Smooth muscle cell (in vitro differentiated cells): ENCODE measurements at regions not wholly inside any gene's neighbourhood (a gene's known extent, or its start where the extent isn't known, plus 50 kb on each side); places are given as distances from the start of the nearest gene placed in this dataset.
A peak's percentile ranks its signal among the peaks of the same experiment; 100 is the strongest.

ENCODE experiments used
- DNase-seq: peaks from one replicate; lab custom pipeline; 2025; ENCODE audit not compliant: unreplicated experiment; lab: John Stamatoyannopoulos, UW
- H2AFZ ChIP-seq: fragments of 200-600 bp; sonication (generic); 2 replicates; pipeline ENCODE4 v1.6.0; 2016; ENCODE audit warnings: antibody characterized with exemption, low read depth, mild to moderate bottlenecking
- H3F3A ChIP-seq: fragments of 200-600 bp; sonication (generic); 2 replicates; pipeline ENCODE4 v1.6.0; 2017; ENCODE audit warnings: antibody characterized with exemption, low read depth
- H3K27ac ChIP-seq: fragments of 200-600 bp; sonication (generic); 2 replicates; pipeline ENCODE4 v1.5.1; 2016; ENCODE audit warnings: low read depth, mild to moderate bottlenecking
- H3K27me3 ChIP-seq: fragments of 200-600 bp; sonication (generic); 2 replicates; pipeline ENCODE4 v1.6.1; 2016; ENCODE audit warnings: low read depth, mild to moderate bottlenecking
- H3K36me3 ChIP-seq: fragments of 200-600 bp; sonication (generic); 2 replicates; pipeline ENCODE4 v1.5.1; 2016; ENCODE audit warnings: low read depth
- H3K4me1 ChIP-seq: fragments of 200-600 bp; sonication (generic); 2 replicates; pipeline ENCODE4 v1.5.1; 2016; ENCODE audit warnings: low read depth
- H3K4me2 ChIP-seq: fragments of 200-600 bp; sonication (generic); 2 replicates; pipeline ENCODE4 v1.6.0; 2016; ENCODE audit warnings: mild to moderate bottlenecking
- H3K4me3 ChIP-seq: fragments of 200-600 bp; sonication (generic); 2 replicates; pipeline ENCODE4 v1.5.1; 2016; ENCODE audit warnings: mild to moderate bottlenecking
- H3K79me2 ChIP-seq: fragments of 200-600 bp; sonication (generic); 2 replicates; pipeline ENCODE4 v1.6.0; 2016; ENCODE audit warnings: low read depth, mild to moderate bottlenecking
- H3K9ac ChIP-seq: fragments of 200-600 bp; sonication (generic); 2 replicates; pipeline ENCODE4 v1.6.0; 2016; ENCODE audit warnings: low read depth
- H3K9me3 ChIP-seq: fragments of 200-600 bp; sonication (generic); replicated peaks from 2 replicates; pipeline ENCODE4 v1.5.1; 2016; ENCODE audit warnings: low read depth
- H4K20me1 ChIP-seq: fragments of 200-600 bp; sonication (generic); 2 replicates; pipeline ENCODE4 v1.6.0; 2016; ENCODE audit warnings: low read depth
- WGBS: methylation state at CpG from one replicate; pipeline ENCODE4 v1.1.7; 2016; ENCODE audit warnings: low lambda C conversion rate; 5-methylcytosine and 5-hydroxymethylcytosine counted together
- TF ChIP-seq, protein P1 (sequence below): fragments of 200-600 bp; sonication (generic); IDR thresholded peaks from 2 replicates; pipeline ENCODE4 v1.5.1; 2017; ENCODE audit warnings: borderline replicate concordance, mild to moderate bottlenecking, antibody characterized with exemption; ENCODE audit not compliant: insufficient read depth, poor library complexity, severe bottlenecking

DNA sequence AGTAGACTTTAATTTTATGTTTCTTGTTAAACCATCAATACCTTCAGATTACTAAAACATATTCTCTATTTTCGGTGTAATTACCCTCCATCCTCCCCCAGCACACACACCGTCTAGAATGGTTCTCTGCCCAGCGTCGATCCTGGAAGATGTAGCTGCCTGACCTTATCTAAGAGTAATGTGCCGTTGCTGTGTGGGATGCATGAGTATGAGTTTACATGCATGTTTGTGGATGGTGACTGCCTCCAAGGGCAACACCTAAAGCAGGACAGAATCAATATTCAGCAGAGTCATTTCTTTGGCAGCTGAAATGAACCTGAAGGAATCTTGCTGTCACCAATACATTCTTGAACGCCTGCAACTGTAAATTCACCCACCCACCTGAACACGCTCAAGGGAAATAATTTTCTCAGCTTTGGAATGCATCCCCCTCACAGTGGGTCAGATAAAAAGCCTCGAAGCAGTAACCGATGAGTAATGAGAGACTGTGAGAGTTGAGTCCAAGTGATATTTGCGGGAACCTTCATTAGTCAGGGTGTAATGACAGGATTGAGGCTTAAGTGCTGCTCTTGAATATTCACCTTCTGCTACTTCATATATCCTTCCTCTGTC is 155.8 kb upstream of the RND3 start:
- Histone ChIP-seq H3K4me2 (peak overlapping the region; percentile 45), H3K4me3 (no peak overlapping the region), H3F3A (no peaks in the 10 kb centered on the region), H2AFZ (no peak overlapping the region), H3K9ac (peak overlapping the region; percentile 18), H3K27me3 (no peaks in the 10 kb centered on the region), H4K20me1 (no peaks in the 10 kb centered on the region), H3K9me3 (no peaks in the 10 kb centered on the region), H3K79me2 (no peaks in the 10 kb centered on the region), H3K27ac (peak overlapping the region; percentile 89), H3K4me1 (peaks cover 23% of the 10 kb centered on the region), H3K36me3 (no peaks in the 10 kb centered on the region)
- 43% methylated on average over 10 of the region's 10 CpGs for WGBS
- DNase-seq: no peak
- TF ChIP-seq, protein P1, sequence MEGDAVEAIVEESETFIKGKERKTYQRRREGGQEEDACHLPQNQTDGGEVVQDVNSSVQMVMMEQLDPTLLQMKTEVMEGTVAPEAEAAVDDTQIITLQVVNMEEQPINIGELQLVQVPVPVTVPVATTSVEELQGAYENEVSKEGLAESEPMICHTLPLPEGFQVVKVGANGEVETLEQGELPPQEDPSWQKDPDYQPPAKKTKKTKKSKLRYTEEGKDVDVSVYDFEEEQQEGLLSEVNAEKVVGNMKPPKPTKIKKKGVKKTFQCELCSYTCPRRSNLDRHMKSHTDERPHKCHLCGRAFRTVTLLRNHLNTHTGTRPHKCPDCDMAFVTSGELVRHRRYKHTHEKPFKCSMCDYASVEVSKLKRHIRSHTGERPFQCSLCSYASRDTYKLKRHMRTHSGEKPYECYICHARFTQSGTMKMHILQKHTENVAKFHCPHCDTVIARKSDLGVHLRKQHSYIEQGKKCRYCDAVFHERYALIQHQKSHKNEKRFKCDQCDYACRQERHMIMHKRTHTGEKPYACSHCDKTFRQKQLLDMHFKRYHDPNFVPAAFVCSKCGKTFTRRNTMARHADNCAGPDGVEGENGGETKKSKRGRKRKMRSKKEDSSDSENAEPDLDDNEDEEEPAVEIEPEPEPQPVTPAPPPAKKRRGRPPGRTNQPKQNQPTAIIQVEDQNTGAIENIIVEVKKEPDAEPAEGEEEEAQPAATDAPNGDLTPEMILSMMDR: no peak

DNA sequence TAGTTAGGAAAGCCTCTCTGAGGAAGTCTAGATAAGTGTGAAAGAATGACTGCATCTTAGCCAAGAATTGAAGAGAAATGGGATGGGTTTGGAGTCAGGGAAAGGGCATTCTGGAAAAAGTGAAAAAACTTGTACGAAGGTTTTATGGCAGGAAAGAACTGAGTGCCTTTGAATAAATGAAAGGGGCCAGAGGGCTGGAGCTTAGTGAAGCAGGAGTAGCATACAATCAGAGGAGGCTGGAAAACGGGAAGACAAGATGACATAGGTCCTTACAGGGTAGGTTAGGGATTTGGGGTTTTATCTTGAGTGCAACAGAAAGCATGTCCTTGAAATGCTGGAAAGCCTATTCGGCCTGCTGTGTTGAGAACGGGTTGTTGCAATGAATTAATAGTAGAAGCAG is 152.6 kb upstream of the RND3 start:
- H2AFZ ChIP-seq: peak overlapping the region; percentile 6
- no peaks in the 10 kb centered on the region for H4K20me1 ChIP-seq
- DNase-seq: no peak
- H3K4me2 ChIP-seq: peak overlapping the region; percentile 56
- H3K36me3 ChIP-seq: no peaks in the 10 kb centered on the region
- H3K4me1 ChIP-seq: peaks cover 21% of the 10 kb centered on the region
- H3K27me3 ChIP-seq: no peaks in the 10 kb centered on the region
- peak overlapping the region; percentile 6 for H3K27ac ChIP-seq
- H3K9me3 ChIP-seq: no peaks in the 10 kb centered on the region
- no peak overlapping the region for H3K9ac ChIP-seq
- TF ChIP-seq, protein P1: no peak
- no peaks in the 10 kb centered on the region for H3K79me2 ChIP-seq
- H3K4me3 ChIP-seq: no peak overlapping the region
- 70% methylated on average over 4 of the region's 4 CpGs for WGBS
- H3F3A ChIP-seq: no peaks in the 10 kb centered on the region

DNA sequence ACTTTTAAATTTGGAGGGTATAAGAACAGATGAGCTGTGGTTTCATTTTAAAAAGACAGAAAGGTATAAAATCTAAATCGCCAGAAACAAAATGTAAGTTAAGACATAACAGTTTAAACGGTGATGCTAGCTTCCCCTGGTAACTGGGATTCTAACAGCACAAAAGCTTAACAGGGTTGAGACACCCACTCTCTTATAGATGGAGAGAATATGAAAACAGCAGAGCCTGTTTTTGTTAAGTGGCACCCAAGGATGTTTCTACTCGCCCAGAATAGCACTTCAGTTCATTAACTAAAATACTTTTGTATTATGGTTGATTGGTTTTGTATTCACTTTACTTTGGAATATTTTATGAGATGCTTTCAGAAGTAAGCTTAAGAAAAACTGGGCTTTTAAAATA is 151.9 kb upstream of the RND3 start:
- TF ChIP-seq, protein P1: no peak
- DNase-seq: no peak
- Histone ChIP-seq H3K27ac (no peak overlapping the region), H3K27me3 (no peaks in the 10 kb centered on the region), H3K4me1 (peaks cover 16% of the 10 kb centered on the region), H3K9ac (no peak overlapping the region), H3K9me3 (no peaks in the 10 kb centered on the region), H3K36me3 (no peaks in the 10 kb centered on the region), H2AFZ (peak overlapping the region; percentile 6), H4K20me1 (no peaks in the 10 kb centered on the region), H3F3A (no peaks in the 10 kb centered on the region), H3K4me2 (peak overlapping the region; percentile 56), H3K4me3 (no peak overlapping the region), H3K79me2 (no peaks in the 10 kb centered on the region)
- WGBS: 42% methylated on average over 3 of the region's 3 CpGs

DNA sequence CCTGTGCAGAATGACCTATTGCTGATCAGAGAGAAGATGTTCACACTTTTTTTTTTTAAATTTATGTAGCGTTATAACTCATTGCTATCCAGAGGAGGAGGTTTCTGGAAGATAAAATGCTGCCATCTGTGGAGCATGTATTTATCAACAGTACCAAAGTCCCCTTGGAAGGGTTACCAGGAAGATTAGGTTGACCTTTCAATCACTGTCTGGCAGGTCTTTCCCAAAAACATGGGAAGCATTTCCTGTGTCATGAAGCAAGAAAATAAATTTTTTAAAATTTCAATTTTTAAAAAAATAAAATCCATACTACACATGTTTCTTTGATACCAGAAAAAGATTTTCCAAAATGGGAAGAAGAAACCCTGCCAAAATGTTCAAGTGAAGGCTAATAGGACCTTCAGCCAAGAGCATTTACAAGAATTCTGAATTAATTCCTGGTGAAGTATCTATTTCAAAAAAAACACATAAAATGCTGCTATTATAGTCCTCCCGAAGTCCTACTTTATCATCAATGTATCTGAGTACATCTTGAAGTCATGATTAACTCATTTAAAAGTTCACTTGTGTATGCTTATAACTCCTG is 143.9 kb upstream of the RND3 start:
- H3K4me3 ChIP-seq: no peak overlapping the region
- no peaks in the 10 kb centered on the region for H3K36me3 ChIP-seq
- no peaks in the 10 kb centered on the region for H3F3A ChIP-seq
- 91% methylated on average over 2 of the region's 2 CpGs for WGBS
- no peaks in the 10 kb centered on the region for H3K27me3 ChIP-seq
- H3K4me2 ChIP-seq: no peak overlapping the region
- H4K20me1 ChIP-seq: no peaks in the 10 kb centered on the region
- H2AFZ ChIP-seq: no peak overlapping the region
- DNase-seq: no peak
- H3K9me3 ChIP-seq: no peaks in the 10 kb centered on the region
- no peak overlapping the region for H3K9ac ChIP-seq
- TF ChIP-seq, protein P1: no peak
- peaks cover 12% of the 10 kb centered on the region for H3K4me1 ChIP-seq
- no peaks in the 10 kb centered on the region for H3K79me2 ChIP-seq
- no peak overlapping the region for H3K27ac ChIP-seq
